ENCODE measurements at regions not wholly inside any gene's neighbourhood (a gene's known extent, or its start where the extent isn't known, plus 50 kb on each side); places are given as distances from the start of the nearest gene placed in this dataset.

GRCh38 chrX:36859231-36859630 is 148.9 kb upstream of the FAM47C start:
- in situ Hi-C loops (cut with HindIII; ENCODE audit: low pct_ligation_motif_present, low sequenced_read_pairs), result no loop called here
- Histone ChIP-seq H3K36me3 (replicated peaks) (no peaks in the 10 kb centered on the region), H3K4me3 (ENCODE audit: low read depth, low read length) (no peak overlapping the region), H3K27ac (no peak overlapping the region), H3K27me3 (replicated peaks) (no peaks in the 10 kb centered on the region)
- TF ChIP-seq CTCF (IDR thresholded peaks at IDR 0.05; ENCODE audit: low read depth, low read length, missing control alignments), result no peak
- DNase-seq, result no peak

GRCh38 chrX:36861601-36862000 is 146.6 kb upstream of the FAM47C start:
- in situ Hi-C loops (cut with HindIII; ENCODE audit: low pct_ligation_motif_present, low sequenced_read_pairs), result no loop called here
- no peak for DNase-seq
- H3K27ac ChIP-seq, result no peak overlapping the region
- TF ChIP-seq CTCF (IDR thresholded peaks at IDR 0.05; ENCODE audit: low read depth, low read length, missing control alignments), result no peak
- no peaks in the 10 kb centered on the region for H3K27me3 ChIP-seq (replicated peaks)
- no peaks in the 10 kb centered on the region for H3K36me3 ChIP-seq (replicated peaks)
- no peak overlapping the region for H3K4me3 ChIP-seq (ENCODE audit: low read depth, low read length)

GRCh38 chrX:36867143-36867542 is 141.0 kb upstream of the FAM47C start:
- in situ Hi-C loops (cut with HindIII; ENCODE audit: low pct_ligation_motif_present, low sequenced_read_pairs), result no loop called here
- peak; percentile 0 for DNase-seq

GRCh38 chrX:36868592-36868991 is 139.6 kb upstream of the FAM47C start:
- in situ Hi-C loops (cut with HindIII; ENCODE audit: low pct_ligation_motif_present, low sequenced_read_pairs), result no loop called here
- H3K36me3 ChIP-seq (replicated peaks), result no peaks in the 10 kb centered on the region
- no peak overlapping the region for H3K4me3 ChIP-seq (ENCODE audit: low read depth, low read length)
- no peak for TF ChIP-seq CTCF (IDR thresholded peaks at IDR 0.05; ENCODE audit: low read depth, low read length, missing control alignments)
- no peak for DNase-seq
- H3K27me3 ChIP-seq (replicated peaks), result no peaks in the 10 kb centered on the region
- no peak overlapping the region for H3K27ac ChIP-seq

More at GRCh38 chrX:36867143-36867542, 141.0 kb upstream of the FAM47C start:
- no peaks in the 10 kb centered on the region for H3K36me3 ChIP-seq (replicated peaks)
- no peaks in the 10 kb centered on the region for H3K27me3 ChIP-seq (replicated peaks)
- TF ChIP-seq CTCF (IDR thresholded peaks at IDR 0.05; ENCODE audit: low read depth, low read length, missing control alignments), result peak; percentile 26
- no peak overlapping the region for H3K4me3 ChIP-seq (ENCODE audit: low read depth, low read length)
- no peak overlapping the region for H3K27ac ChIP-seq

- in situ Hi-C loops (cut with HindIII; ENCODE audit: low pct_ligation_motif_present, low sequenced_read_pairs), result no loop called here
- H3K27me3 ChIP-seq (replicated peaks), result no peaks in the 10 kb centered on the region
- no peaks in the 10 kb centered on the region for H3K36me3 ChIP-seq (replicated peaks)
- no peak for TF ChIP-seq CTCF (IDR thresholded peaks at IDR 0.05; ENCODE audit: low read depth, low read length, missing control alignments)
- H3K27ac ChIP-seq, result no peak overlapping the region
- DNase-seq, result no peak
- no peak overlapping the region for H3K4me3 ChIP-seq (ENCODE audit: low read depth, low read length)
These were observed 138.7 kb upstream of the FAM47C start for GRCh38 chrX:36869457-36869856.

GRCh38 chrX:36897690-36898089 is 110.5 kb upstream of the FAM47C start:
- no peak for TF ChIP-seq CTCF (IDR thresholded peaks at IDR 0.05; ENCODE audit: low read depth, low read length, missing control alignments)
- Histone ChIP-seq H3K4me3 (ENCODE audit: low read depth, low read length) (no peak overlapping the region), H3K36me3 (replicated peaks) (no peaks in the 10 kb centered on the region), H3K27ac (no peak overlapping the region), H3K27me3 (replicated peaks) (no peaks in the 10 kb centered on the region)
- in situ Hi-C loops (cut with HindIII; ENCODE audit: low pct_ligation_motif_present, low sequenced_read_pairs), result no loop called here
- DNase-seq, result no peak
